WTC11 (cell line): ENCODE measurements at regions not wholly inside any gene's neighbourhood (a gene's known extent, or its start where the extent isn't known, plus 50 kb on each side); places are given as distances from the start of the nearest gene placed in this dataset.
A peak's percentile ranks its signal among the peaks of the same experiment; 100 is the strongest.

Experiments used
- ATAC-seq: fragments of 200-7000 bp; cut with Tn5 transposase; 2 replicates; pipeline ENCODE4 v1.10.0; 2021; ENCODE audit warnings: mild to moderate bottlenecking, moderate library complexity
- CTCF ChIA-PET: fragments of 300-600 bp; sonication (Branson Sonifier 250); formaldehyde crosslinking; loops from one replicate; lab custom pipeline; 2021; ENCODE audit warnings: antibody characterized with exemption; lab: Charles Lee
- POLR2A ChIA-PET: fragments of 350-600 bp; sonication (Branson Sonifier 250); formaldehyde crosslinking; loops from one replicate; lab custom pipeline; 2021; ENCODE audit warnings: antibody characterized with exemption; lab: Charles Lee
- DNase-seq: peaks from one replicate; pipeline ENCODE4 v3.0.0; 2021; ENCODE audit warnings: low spot score
- H3K27ac Mint-ChIP-seq: 2 replicates; pipeline ENCODE4 v1.8.0; 2021; ENCODE audit warnings: mixed read lengths
- H3K27me3 Mint-ChIP-seq: 2 replicates; pipeline ENCODE4 v1.8.0; 2021; ENCODE audit warnings: low read depth, mild to moderate bottlenecking, moderate library complexity, mixed read lengths
- H3K36me3 Mint-ChIP-seq: 2 replicates; pipeline ENCODE4 v1.8.0; 2021; ENCODE audit warnings: mixed read lengths
- H3K4me1 Mint-ChIP-seq: 2 replicates; pipeline ENCODE4 v1.8.0; 2022; ENCODE audit warnings: mixed read lengths
- H3K4me3 Mint-ChIP-seq: 2 replicates; pipeline ENCODE4 v1.8.0; 2021; ENCODE audit warnings: mild to moderate bottlenecking, moderate library complexity, mixed read lengths
- H3K9me3 Mint-ChIP-seq: 2 replicates; pipeline ENCODE4 v1.8.0; 2021; ENCODE audit warnings: mixed read lengths
- CREB1 ChIP-seq: sonication (generic); formaldehyde crosslinking; IDR thresholded peaks from 2 replicates; pipeline ENCODE4 v1.8.0; 2023; ENCODE audit warnings: mild to moderate bottlenecking, missing genetic modification reagents
- CREM ChIP-seq: sonication (generic); formaldehyde crosslinking; IDR thresholded peaks from 2 replicates; pipeline ENCODE4 v1.8.1; 2022; ENCODE audit warnings: mild to moderate bottlenecking, missing genetic modification reagents, moderate library complexity
- E2F4 ChIP-seq: sonication (generic); formaldehyde crosslinking; IDR thresholded peaks from 2 replicates; pipeline ENCODE4 v1.8.1; 2022; ENCODE audit warnings: low read depth, mild to moderate bottlenecking, moderate library complexity, missing genetic modification reagents, borderline replicate concordance
- FOXJ3 ChIP-seq: sonication (generic); formaldehyde crosslinking; IDR thresholded peaks from 2 replicates; pipeline ENCODE4 v1.9.0; 2021; ENCODE audit warnings: missing genetic modification reagents, mild to moderate bottlenecking, borderline replicate concordance
- FOXK1 ChIP-seq: sonication (generic); formaldehyde crosslinking; IDR thresholded peaks from 2 replicates; pipeline ENCODE4 v1.8.0; 2022; ENCODE audit warnings: mild to moderate bottlenecking, moderate library complexity, missing genetic modification reagents
- NFATC4 ChIP-seq: fragments of 250-450 bp; sonication (Bioruptor Pico); IDR thresholded peaks from 2 replicates; pipeline ENCODE4 v1.9.0; 2021; ENCODE audit warnings: mild to moderate bottlenecking
- OVOL2 ChIP-seq: fragments of 250-450 bp; sonication (Bioruptor Pico); IDR thresholded peaks from 2 replicates; pipeline ENCODE4 v1.9.0; 2021; ENCODE audit warnings: mild to moderate bottlenecking, borderline replicate concordance
- PRRX2 ChIP-seq: fragments of 250-450 bp; sonication (Bioruptor Pico); IDR thresholded peaks from 2 replicates; pipeline ENCODE4 v1.8.0; 2021; ENCODE audit warnings: mild to moderate bottlenecking
- RELA ChIP-seq: sonication (generic); formaldehyde crosslinking; IDR thresholded peaks from 2 replicates; pipeline ENCODE4 v1.8.1; 2022; ENCODE audit warnings: missing genetic modification reagents, mild to moderate bottlenecking, borderline replicate concordance
- SMAD3 ChIP-seq: sonication (generic); formaldehyde crosslinking; IDR thresholded peaks from 2 replicates; pipeline ENCODE4 v1.8.0; 2022; ENCODE audit warnings: missing genetic modification reagents, mild to moderate bottlenecking, borderline replicate concordance
- SOX15 ChIP-seq: fragments of 250-450 bp; sonication (Bioruptor Pico); IDR thresholded peaks from 2 replicates; pipeline ENCODE4 v1.9.0; 2021; ENCODE audit warnings: mild to moderate bottlenecking
- SP1 ChIP-seq: sonication (generic); formaldehyde crosslinking; conservative IDR thresholded peaks from 2 replicates; pipeline ENCODE4 v1.8.1; 2022; ENCODE audit warnings: missing genetic modification reagents
- TP53 ChIP-seq: sonication (generic); formaldehyde crosslinking; IDR thresholded peaks from 2 replicates; pipeline ENCODE4 v1.8.1; 2023; ENCODE audit warnings: mild to moderate bottlenecking, missing genetic modification reagents
- ZNF317 ChIP-seq: sonication (generic); formaldehyde crosslinking; IDR thresholded peaks from 2 replicates; pipeline ENCODE4 v1.8.1; 2023; ENCODE audit warnings: low read depth, mild to moderate bottlenecking, moderate library complexity, missing genetic modification reagents, borderline replicate concordance
- ZNF396 ChIP-seq: fragments of 250-450 bp; sonication (Bioruptor Pico); IDR thresholded peaks from 2 replicates; pipeline ENCODE4 v1.8.0; 2021; ENCODE audit warnings: mild to moderate bottlenecking, moderate library complexity, borderline replicate concordance
- ZNF512 ChIP-seq: sonication (generic); formaldehyde crosslinking; IDR thresholded peaks from 2 replicates; pipeline ENCODE4 v1.8.1; 2022; ENCODE audit warnings: missing genetic modification reagents, borderline replicate concordance
- ZNF532 ChIP-seq: fragments of 250-450 bp; sonication (Bioruptor Pico); IDR thresholded peaks from 2 replicates; pipeline ENCODE4 v1.9.0; 2021; ENCODE audit warnings: mild to moderate bottlenecking, borderline replicate concordance
- ZNF671 ChIP-seq: fragments of 250-450 bp; sonication (Bioruptor Pico); IDR thresholded peaks from 2 replicates; pipeline ENCODE4 v1.8.0; 2021; ENCODE audit warnings: mild to moderate bottlenecking
- TF ChIP-seq, protein P1 (sequence below): sonication (generic); formaldehyde crosslinking; IDR thresholded peaks from 2 replicates; pipeline ENCODE4 v1.8.0; 2023; ENCODE audit warnings: missing genetic modification reagents
- TF ChIP-seq, protein P2 (sequence below): fragments of 250-450 bp; sonication (Bioruptor Pico); IDR thresholded peaks from 2 replicates; pipeline ENCODE4 v1.9.0; 2021; ENCODE audit warnings: mild to moderate bottlenecking

DNA sequence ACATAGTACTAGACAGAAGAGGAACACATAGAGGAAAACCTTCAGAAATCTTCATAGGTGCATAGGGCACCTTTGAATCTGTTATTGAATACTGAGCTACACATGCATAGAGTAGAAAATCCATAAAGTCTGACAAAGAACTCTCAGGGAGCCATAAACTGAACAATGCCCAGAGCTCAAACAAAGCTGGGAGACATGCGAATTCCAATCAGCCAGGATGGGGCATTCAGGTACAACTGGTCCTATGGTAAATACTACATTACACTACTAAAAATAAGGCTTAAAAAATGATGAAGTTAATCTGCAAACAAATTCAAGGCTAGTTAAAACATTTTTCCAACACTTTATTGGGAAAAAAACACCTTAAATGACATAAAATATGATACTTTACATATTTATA is 259.7 kb downstream of the DIO2 start:
- Mint-ChIP-seq H3K4me3 (no peak overlapping the region), H3K9me3 (peaks cover 55% of the 10 kb centered on the region), H3K4me1 (peaks cover 6% of the 10 kb centered on the region), H3K27ac (no peak overlapping the region), H3K36me3 (peaks cover 28% of the 10 kb centered on the region), H3K27me3 (peaks cover 9% of the 10 kb centered on the region)
- TF ChIP-seq ZNF396 (CRISPR knock-in tag) (no peak), TP53 (CRISPR knock-in tag) (no peak)
- POLR2A ChIA-PET, result no interaction called here
- DNase-seq (no peak), ATAC-seq (no peak)
- CTCF ChIA-PET, result no interaction called here

- Mint-ChIP-seq H3K4me1 (peaks cover 6% of the 10 kb centered on the region), H3K9me3 (peaks cover 43% of the 10 kb centered on the region), H3K27me3 (peaks cover 4% of the 10 kb centered on the region), H3K36me3 (peaks cover 11% of the 10 kb centered on the region), H3K27ac (no peak overlapping the region), H3K4me3 (no peak overlapping the region)
- ATAC-seq (no peak), DNase-seq (no peak)
- TF ChIP-seq RELA (CRISPR knock-in tag), result no peak
- CTCF ChIA-PET, result no interaction called here
- POLR2A ChIA-PET, result no interaction called here
These were observed 261.4 kb downstream of the DIO2 start for GRCh38 chr14:79949906-79950305.

DNA sequence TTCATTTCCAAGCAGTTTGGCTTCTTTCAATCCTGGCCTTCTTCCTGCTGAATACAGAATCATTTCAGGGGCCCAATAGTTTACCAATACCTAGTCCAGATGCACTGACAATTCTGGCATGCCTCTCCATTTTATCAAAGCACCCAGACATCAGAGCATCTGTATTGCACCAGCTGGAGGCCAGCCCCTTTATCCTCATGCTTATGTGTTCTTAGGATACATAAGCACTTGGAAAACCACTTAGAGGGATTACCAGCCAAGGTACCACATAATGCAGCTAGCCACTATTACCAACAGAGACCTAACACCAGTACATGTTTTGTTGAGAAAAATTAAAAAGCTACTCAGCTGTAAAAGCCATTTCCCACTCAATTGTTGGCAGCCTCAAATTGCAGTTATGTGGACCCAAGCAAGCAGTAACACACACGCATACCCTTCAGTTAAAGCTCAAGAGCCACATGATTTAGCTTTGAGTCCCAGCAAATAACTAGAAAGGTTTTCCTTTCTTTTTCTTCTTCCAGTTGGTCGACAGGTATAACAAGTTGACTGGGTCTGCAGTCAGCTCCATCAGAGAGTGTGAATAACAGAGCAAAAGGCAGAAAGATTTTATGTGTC is 263.8 kb downstream of the DIO2 start:
- Mint-ChIP-seq H3K4me1 (peaks cover 6% of the 10 kb centered on the region), H3K27ac (no peak overlapping the region), H3K27me3 (peaks cover 4% of the 10 kb centered on the region), H3K9me3 (peaks cover 38% of the 10 kb centered on the region), H3K36me3 (peaks cover 3% of the 10 kb centered on the region; the same call in 1 of the 2 replicates), H3K4me3 (no peak overlapping the region)
- DNase-seq (no peak), ATAC-seq (no peak)
- TF ChIP-seq NFATC4 (CRISPR knock-in tag), result no peak
- ChIA-PET CTCF (no interaction called here), POLR2A (no interaction called here)

- ATAC-seq (0 out of 2 replicates have a peak, but pooled peaks have one; percentile 28), DNase-seq (no peak)
- no peaks in the 10 kb centered on the region for H3K27me3 Mint-ChIP-seq
- no peak overlapping the region for H3K27ac Mint-ChIP-seq
- POLR2A ChIA-PET, result no interaction called here
- no peaks in the 10 kb centered on the region for H3K4me1 Mint-ChIP-seq
- CTCF ChIA-PET, result interaction anchor here (1.4 kb wide), 1 partner anchor 129 kb away, joined by 4 read pairs; no protein-coding TSS in a partner anchor
- no peak overlapping the region for H3K4me3 Mint-ChIP-seq
- no peaks in the 10 kb centered on the region; the same call in 1 of the 2 replicates for H3K36me3 Mint-ChIP-seq
- H3K9me3 Mint-ChIP-seq, result peaks cover 44% of the 10 kb centered on the region
- TF ChIP-seq ZNF317 (CRISPR knock-in tag) (no peak), ZNF532 (no peak), FOXK1 (CRISPR knock-in tag) (no peak), CREB1 (no peak), E2F4 (CRISPR knock-in tag) (no peak), FOXJ3 (CRISPR knock-in tag) (no peak), SOX15 (CRISPR knock-in tag) (no peak), ZNF671 (CRISPR knock-in tag) (no peak), RELA (CRISPR knock-in tag) (no peak), SP1 (CRISPR knock-in tag) (no peak), OVOL2 (no peak), SMAD3 (no peak), ZNF512 (CRISPR knock-in tag) (no peak), CREM (CRISPR knock-in tag) (no peak), PRRX2 (no peak)
- TF ChIP-seq, protein P1, sequence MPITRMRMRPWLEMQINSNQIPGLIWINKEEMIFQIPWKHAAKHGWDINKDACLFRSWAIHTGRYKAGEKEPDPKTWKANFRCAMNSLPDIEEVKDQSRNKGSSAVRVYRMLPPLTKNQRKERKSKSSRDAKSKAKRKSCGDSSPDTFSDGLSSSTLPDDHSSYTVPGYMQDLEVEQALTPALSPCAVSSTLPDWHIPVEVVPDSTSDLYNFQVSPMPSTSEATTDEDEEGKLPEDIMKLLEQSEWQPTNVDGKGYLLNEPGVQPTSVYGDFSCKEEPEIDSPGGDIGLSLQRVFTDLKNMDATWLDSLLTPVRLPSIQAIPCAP, result no peak
- TF ChIP-seq, protein P2, sequence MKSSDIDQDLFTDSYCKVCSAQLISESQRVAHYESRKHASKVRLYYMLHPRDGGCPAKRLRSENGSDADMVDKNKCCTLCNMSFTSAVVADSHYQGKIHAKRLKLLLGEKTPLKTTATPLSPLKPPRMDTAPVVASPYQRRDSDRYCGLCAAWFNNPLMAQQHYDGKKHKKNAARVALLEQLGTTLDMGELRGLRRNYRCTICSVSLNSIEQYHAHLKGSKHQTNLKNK (CRISPR knock-in tag), result no peak
These were observed 272.1 kb downstream of the DIO2 start for GRCh38 chr14:79939235-79939634.
